Muscle of arm (tissue), 1 donor: ENCODE measurements at regions not wholly inside any gene's neighbourhood (a gene's known extent, or its start where the extent isn't known, plus 50 kb on each side); places are given as distances from the start of the nearest gene placed in this dataset.
A peak's percentile ranks its signal among the peaks of the same experiment; 100 is the strongest.
"Not testable (repeated sequence)": the region's sequence is repeated elsewhere in the genome, so short reads cannot be mapped to it uniquely, and the experiment has no call there.

ENCODE experiments used
- DNase-seq: peaks from one replicate; pipeline ENCODE4 v3.0.0-alpha.2; 2013

DNA sequence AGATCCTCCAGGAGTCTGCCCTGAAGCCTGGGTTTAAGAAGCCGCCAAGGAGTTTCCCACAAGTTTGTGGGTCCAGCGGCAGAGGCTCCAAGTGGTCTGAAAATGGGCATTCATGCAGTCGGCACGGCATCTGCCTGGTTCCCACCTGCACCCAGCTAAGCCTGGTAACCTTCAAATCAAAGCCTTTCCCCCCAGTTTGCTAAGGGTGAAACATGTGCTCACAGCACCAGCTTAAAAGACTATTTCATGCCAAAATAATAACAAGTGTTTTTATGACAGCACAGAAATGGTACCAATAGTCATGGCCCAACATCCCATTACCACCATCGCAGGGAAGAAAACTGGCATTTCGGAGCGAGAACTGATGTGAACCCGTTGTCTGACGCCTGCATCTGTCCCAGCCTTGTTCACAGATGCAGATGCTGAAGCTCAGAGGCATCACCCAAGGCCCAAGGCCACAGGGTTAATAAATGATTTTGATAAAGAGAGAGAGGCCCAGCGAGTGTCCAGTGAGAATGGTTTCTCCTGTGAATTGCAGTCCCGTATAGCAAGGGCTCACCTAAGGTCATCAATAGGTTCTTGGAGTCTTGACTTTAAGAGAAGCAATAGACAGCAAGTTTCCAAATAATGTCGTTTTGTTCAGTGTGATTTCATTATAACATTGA lies 188.0 kb upstream of the TPM1 start:
- no peak for DNase-seq

DNA sequence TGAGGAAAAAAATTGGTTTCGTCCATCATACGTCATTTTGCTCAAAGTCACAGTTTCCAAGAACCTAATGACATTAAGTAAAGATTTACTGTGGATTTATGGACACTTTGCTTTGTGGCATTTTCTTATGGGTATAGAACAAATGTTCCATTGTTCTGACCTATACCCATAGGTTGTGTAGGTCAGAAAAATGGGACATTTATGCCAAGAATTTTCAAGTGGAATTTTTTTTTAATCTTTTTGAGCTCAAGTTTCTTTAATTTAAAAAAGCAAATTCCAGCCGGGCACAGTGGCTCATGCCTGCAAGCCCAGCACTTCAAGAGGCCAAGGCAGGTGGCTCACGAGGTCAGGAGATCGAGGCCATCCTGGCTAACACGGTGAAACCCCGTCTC lies 187.5 kb upstream of the TPM1 start:
- no peak for DNase-seq

DNA sequence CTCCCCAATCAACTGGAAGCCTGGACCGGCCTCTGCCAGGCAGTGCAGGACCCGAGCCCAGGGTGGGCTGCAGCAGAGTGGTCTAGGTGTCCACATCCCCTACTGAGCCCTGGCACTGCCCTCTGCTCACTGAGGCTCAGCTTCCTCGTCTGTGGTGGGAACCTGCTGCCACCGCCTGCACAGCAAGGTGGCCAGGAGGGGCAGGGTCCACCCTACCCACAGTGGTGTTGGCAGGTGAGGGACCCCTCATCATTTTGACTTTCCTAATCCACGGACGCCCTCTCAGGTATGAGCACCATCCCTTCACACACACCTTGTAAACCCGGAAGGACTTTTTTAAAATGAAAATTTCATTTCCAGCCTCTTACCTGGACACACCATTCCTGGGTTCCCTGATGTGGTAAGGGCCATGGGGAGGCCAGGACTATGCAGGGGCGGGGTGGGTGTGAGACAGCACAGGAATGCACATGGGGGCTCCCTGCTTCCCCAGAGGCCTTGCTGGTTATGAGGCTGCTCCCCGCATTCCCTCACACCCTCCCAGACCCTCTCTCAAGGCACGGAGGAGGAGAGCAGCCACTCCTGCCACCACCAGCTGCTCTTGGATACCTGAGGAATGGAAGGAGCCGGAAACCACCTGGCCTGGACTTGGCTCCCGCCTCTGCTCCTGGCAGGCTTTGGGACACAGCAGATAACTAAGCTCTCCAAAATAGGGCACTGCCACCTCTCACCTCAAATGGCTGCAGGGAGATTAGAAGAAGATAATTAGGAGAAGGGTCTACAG lies 185.9 kb upstream of the TPM1 start:
- DNase-seq, result no peak

DNA sequence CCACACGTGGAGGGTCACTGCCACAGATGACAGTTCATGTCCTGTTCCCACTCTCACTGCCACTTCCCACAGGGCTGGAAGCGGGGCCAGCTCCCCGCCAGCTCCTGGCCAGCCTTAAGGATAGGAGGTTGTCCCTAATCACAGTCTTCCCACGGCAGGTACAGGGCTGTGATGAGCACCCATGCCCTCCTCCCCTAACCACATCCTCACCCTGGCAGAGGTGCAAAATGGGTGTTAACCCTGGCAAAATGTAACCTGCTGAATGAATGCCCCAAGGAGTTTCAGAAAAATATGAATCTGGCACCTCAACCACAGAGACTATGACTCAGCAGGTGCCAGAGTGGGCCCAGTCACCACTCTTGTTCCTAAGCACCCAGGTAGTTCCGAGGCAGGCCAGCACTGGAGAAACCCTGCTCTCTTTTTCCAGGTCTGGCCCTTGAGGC lies 185.1 kb upstream of the TPM1 start:
- DNase-seq, result no peak

DNA sequence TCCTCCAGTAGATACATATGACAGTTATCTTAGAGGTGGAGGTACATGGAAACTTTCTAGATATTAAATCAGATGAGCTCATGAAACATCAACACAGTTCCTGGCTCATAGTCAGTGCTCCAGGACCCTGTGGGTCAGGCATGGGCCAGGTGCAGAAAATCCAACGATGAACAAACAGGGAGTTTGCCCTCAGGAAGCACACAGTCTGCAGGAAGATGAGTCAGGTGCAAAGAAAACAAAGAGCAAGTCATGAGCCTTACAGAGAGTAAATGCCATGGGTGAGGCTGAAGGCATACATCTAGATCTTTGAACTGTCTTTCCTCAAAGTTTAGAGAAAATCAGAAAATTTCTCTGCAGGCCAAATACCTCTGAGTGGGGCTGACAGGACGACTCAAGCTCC lies 184.2 kb upstream of the TPM1 start:
- no peak for DNase-seq

DNA sequence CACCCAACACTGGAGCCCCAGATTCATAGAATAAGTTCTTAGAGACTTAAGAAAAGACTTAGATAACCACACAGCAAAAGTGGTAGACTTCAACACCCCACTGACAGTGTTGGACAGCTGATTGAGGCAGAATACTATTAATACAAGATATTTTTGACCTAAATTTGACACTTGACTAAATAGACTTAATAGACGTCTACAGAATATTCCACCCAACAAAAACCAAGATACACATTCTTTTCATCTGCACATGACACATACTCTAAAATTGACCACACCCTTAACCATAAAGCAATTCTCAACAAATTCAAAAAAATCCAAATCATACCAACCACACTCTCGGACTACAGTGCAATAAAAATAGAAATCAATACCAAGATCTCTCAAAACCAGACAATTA lies 179.8 kb upstream of the TPM1 start:
- no peak for DNase-seq

DNA sequence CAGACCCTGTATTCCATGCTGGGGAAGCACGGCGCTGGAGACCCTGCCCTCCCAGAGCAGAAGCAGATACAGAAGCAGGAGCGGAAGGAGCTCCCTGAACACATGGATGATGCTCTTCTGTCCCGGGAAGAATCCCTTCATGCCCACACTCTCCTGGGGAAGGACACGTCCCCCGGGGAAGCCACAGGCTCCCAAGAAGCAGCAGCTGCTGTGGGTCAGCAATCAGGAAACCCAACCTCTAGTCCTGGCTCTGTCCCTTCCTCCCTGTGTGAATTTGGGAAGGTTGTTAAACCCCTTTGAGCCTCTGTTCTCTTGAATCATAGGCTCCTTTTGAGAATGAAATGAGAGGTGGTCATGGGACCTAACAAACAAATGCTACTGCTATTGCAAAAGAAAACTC lies 176.2 kb upstream of the TPM1 start:
- no peak for DNase-seq

DNA sequence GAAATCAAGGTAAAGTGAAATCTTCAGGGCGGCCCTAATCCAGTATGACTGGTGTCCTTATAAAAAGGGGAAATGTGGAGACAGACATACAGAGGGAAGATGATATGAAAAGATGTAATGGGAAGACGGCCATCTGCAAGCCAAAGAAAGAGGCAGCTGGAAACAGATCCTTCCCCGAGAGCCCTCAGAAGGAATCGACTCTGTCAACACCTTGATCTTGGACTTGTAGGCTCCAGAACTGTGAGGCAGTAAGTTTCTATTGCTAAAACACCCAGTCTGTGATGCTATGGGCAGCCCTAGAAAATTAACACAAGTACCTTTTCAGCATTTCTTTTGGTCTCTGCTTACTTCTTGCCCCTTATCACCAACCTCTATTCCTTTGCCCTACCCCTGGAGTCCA lies 174.7 kb upstream of the TPM1 start:
- no peak for DNase-seq

DNA sequence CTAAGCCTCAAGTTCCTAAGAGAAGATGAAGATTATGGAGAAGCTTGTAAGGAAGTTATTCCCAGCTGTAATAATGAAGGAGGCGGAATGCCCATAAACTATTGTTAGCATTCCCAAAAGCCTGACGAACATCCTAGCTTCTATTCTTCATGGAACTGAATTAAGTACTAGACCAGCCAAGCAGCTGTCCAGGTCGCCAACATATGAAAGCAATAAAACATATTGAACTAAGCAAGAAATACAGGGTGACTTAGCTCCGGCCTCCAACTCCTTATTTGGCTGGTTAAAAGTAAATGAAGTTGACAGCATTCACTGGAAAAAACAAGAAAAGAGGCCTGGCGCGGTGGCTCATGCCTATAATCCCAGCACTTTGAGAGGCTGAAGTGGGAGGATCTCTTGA lies 174.0 kb upstream of the TPM1 start:
- DNase-seq, result peak; percentile 80

DNA sequence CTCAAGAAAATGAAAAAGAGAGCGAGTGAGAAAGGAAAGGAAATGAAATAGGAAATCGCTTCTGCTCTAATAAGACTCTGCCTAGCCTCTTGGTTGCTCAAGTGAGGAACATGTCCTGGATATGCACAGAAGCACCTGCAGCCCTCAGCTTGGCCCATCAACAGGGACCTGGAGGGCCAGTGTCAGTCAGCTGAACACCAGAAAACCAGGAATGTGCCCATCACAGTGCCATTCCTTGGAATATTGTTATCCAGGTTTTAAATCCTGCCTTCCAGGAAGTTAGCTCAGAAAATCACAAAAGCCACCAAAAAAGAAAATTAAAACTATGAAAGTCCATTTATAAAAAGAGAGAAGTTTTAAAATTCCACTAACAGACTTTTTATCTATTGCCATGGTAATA lies 173.4 kb upstream of the TPM1 start:
- DNase-seq, result no peak

DNA sequence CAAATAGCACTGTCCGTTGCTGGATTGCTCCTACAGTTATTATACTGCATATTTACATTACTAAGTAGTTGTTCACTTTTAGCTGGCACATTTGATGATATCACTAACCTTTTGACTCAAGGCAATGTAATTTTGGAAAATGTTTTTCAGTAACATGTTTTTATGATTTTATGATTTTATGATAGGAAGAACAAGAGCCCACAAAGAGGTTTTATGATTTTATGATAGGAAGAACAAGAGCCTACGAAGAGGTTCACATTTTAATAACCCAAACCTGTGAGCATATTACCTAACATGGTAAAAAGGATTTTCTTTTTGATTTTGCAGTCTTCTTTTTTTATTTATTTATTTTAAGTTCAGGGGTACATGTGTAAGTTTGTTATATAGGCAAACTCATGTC lies 172.3 kb upstream of the TPM1 start:
- no peak for DNase-seq

DNA sequence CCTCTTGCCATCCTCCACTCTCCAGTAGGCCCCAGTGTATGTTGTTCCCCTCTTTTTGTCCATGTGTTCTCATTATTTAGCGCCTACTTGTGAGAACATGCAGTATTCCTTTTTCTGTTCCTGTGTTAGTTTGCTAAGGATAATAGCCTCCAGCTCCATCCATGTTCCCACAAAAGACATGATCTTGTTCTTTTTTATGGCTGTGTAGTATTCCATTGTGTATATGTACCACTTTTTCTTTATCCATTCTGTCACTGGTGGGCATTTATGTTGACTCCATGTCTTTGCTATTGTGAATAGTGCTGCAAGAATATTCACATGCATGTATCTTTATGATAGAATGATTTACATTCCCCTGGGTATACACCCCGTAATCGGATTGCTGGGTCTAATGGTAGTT lies 171.8 kb upstream of the TPM1 start:
- DNase-seq, result not testable (repeated sequence)

DNA sequence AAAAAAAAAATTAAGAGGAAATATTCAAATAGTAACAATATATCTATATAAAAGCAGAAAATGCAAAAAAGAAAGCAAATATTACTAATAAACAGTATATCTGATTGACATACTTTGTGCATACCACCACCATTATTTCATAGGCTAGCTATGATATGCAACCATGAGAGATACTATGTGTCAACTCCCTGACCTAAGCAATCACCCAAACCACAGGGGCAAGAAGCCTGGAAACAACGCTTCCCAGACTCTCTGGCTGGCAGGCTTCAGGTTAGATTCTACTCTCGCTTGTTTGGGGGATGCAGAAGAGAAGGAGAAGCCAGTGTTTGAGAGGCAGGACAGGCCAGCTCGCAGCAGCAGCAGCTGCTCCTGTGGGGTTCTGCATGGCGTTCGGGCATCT lies 169.3 kb upstream of the TPM1 start:
- no peak for DNase-seq

DNA sequence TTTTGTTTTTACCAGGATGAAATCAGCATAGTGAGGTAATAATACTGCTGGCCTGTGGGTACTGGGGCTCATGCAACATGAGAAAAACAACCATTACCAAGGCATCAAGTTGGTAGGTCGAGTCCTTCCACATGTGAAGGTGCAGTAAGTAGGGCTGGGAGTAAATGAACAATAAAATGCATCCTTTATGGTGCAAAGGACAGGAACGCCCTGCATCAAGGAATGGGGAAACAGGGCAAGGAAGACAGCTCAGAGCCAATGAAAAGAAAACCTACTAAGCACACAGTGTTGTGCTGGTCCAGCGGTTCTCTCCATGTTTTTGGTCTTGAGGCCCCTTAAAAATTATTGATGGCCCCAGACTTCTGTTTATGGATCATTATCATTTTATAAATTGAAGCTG lies 168.5 kb upstream of the TPM1 start:
- DNase-seq, result no peak

DNA sequence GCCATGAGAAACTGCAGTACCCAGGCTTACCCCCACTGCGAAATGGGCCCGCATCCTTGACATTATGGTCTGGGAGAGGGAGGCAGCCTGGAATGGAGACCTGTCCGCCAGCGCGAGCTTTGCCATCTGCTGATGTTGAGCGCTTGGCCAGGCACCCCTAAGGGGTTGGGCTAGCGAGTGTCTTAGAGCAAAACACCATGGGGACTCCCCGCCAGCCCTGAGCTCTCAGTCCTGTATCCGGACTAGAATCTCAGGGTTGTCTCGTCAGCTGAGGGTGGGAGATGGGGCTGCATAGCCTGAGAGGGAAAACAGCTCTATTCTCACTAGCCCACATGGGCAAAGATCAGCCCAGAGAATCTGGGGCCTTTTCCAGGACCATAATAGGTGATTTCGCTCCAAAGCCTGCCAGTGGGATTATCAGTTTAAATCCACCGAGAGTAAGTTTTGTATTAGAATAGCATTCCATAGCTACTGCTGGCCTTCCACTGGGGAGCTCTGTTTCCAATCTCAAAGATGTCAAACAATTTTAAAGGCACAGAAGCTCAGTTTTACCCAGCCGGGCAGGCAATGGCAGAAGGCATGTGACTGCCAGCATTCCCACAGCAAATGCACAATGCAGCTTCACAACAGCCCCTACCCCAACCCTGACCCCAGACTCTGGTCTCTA lies 167.5 kb upstream of the TPM1 start:
- DNase-seq, result no peak

DNA sequence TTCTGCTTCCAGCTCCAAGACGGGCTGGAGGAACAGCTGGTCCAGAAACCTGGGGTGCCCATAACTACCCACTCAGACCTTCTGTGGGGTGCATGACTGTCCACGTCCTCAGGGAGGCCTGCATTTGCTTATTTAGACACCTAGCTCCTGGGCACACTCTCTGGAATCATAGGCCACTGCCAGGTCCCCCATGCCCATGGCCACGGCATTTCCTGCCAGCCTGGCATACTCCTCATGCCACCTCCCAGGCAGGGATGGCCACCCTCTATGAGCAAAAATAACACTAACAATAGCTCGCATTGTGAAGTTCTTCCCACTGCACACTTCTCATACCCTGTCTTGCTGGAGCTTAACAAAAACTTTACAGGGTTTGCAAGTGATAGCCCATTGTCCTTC lies 166.9 kb upstream of the TPM1 start:
- no peak for DNase-seq

DNA sequence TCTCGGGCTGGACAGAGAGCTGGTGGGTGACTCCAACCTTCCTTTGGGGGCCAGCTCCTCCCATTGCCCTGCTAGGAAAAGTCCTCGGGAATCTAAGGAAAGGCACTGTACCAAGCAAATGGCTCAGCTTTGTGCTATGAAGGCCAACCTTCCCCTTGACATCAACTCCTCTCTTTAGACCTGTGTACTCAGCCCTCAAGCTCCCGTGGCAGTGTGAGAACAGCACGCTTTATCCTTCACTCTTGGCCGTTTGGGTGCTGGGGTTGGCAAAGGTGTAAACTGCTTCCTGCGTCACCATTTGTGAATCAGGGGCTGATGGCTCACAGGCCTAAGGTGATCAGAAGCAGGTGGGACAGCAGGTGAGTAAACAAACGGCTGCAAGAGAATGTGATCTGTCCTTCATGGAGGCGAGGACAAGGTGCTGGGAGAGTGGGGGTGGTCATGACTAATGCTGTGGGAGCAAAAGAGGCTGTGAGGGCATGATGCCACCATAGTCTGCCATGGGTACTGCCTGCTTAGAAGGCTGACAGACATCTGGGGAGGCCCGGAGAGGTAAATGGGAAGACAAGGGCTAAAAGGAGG lies 165.2 kb upstream of the TPM1 start:
- no peak for DNase-seq

DNA sequence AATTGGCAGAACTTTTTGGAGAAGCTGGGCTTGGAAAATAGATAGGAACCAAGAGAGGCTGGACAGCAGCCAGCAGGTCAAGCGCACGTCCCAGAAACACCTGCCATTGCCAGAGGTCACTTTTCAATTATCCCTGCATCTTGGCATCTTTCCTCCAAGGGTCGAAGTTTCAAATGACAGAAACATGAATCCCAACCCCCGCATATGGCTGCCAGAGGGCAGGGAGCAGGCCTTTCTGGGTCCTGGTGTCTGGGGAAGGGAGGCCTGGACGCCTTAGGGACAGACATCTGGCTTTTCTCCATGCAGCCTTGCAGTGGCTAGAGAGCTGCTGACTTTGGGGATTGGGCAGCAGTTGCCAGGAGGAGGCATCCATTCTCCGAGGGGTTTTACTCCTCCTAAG lies 164.5 kb upstream of the TPM1 start:
- no peak for DNase-seq

DNA sequence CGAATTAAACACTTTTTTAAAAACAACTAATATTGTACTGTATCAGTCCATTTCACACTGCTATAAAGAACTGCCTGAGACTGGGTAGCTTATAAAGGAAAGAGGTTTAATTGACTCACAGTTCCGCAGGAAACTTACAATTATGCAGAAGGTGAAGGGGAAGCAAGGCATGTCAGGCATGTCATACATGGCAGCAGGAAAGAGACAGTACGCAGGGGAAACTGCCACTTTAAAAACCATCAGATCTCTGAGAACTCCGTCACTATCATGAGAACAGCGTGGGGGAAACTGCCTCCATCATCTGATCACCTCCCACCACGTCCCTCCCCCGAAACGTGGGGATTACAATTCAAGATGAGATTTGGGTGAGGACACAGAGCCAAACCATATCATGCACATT lies 162.8 kb upstream of the TPM1 start:
- DNase-seq, result no peak

DNA sequence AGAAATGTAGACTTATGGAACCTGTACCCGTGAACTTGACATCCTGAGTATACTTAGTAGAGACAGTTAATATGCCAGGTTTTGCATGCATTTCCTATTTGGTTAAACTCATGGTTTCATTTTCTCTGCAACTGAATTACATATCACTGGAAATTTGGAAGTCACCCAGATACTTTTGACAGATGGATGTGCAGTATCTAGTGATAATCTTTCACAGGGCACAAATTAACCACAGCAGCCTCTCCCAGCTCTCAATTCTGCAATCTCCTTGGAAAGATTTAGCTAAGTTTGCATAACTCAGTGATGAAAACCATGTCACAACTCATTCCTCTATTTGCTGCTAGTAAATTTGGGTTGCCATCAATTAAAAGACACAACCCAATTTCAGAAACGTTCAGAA lies 162.3 kb upstream of the TPM1 start:
- no peak for DNase-seq

DNA sequence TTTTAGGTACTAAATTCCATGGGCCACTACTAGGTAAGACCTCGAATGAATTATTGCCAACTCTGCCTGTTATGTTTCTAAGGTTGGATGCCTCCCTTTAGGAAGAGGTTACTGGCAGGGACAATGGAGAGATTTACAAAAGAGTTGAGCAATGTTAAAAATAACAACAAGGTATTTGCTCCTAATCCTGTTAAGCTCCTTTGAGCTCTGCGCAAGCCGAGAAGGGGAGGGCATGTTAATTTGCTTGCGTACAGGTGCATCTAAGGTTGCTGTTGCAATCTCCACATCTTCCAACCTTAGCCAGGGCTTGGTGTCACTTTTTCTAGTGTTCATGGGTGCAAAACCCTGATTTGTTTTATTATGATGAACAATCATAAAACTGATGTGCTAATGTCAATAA lies 161.5 kb upstream of the TPM1 start:
- DNase-seq, result no peak

DNA sequence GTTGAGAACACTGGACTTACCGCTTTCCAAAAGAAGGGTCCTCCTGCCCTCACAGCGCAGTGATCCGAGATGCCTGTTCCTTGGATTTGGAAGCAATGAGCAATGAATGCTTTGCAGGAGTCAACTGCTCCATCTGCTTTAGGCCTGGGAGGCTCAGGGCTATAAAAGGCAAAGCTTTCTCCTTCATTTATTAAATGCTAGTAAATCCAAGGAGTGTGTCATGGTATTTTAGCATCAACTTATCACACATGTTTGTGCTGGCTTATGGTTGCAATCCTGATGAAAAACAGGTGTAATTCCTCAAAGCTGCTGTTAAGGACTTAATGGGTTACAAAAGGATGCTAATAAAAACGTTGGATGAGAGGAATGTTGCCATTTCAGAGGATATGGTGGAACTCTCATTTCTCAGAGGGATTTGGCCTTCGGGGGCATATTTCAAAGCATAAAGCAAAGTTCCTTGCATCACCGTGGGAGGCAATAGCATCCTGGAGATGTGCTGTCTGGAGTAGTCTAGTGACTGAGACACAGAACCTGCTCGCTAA lies 158.5 kb upstream of the TPM1 start:
- no peak for DNase-seq
